Breast epithelium (tissue), 4 donors: ENCODE measurements at regions not wholly inside any gene's neighbourhood (a gene's known extent, or its start where the extent isn't known, plus 50 kb on each side); places are given as distances from the start of the nearest gene placed in this dataset.

Experiments
- DNase-seq, 2 donors: peaks; one replicate each; pipeline ENCODE4 v3.0.0-alpha.2; 2019; ENCODE audit warnings: low spot score in 2 of 2
- H3K27ac ChIP-seq, 2 donors: fragments of 200-600 bp; sonication (generic) in 1 of 2; one replicate each; pipeline ENCODE4 v1.5.1; 2016 to 2019; ENCODE audit warnings: mild to moderate bottlenecking in 1 of 2
- H3K27me3 ChIP-seq, 2 donors: fragments of 200-600 bp; sonication (generic) in 1 of 2; one replicate each; pipeline versions ENCODE4 v1.5.1 to v1.6.0; 2017 to 2019; ENCODE audit warnings: control low read depth in 1 of 2, mild to moderate bottlenecking in 1 of 2
- H3K36me3 ChIP-seq: fragments of 200-600 bp; one replicate; pipeline ENCODE4 v1.5.1; 2019
- H3K4me1 ChIP-seq, 2 donors: fragments of 200-600 bp; sonication (generic); one replicate each; pipeline ENCODE4 v1.5.1; 2016 to 2019; ENCODE audit warnings: control low read depth in 1 of 2
- H3K4me3 ChIP-seq, 3 donors: fragments of 200-600 bp; sonication (generic); 1 replicate in 2 of 3; 2 replicates in 1 of 3; pipeline ENCODE4 v1.5.1; 2016 to 2019; ENCODE audit warnings: mild to moderate bottlenecking in 3 of 3, moderate library complexity in 2 of 3
- H3K9me3 ChIP-seq, 2 donors: fragments of 200-600 bp; sonication (generic) in 1 of 2; one replicate each; pipeline ENCODE4 v1.5.1; 2016 to 2019; ENCODE audit warnings: control low read depth in 1 of 2
- POLR2A ChIP-seq: fragments of 450-650 bp; IDR thresholded peaks from one replicate; pipeline ENCODE4 v1.6.1; 2016; ENCODE audit warnings: antibody characterized with exemption, mild to moderate bottlenecking, moderate library complexity
- POLR2AphosphoS5 ChIP-seq, 3 donors: sonication (generic); formaldehyde crosslinking; IDR thresholded peaks; one replicate each; pipeline ENCODE4 v1.6.1; 2017; ENCODE audit warnings: antibody characterized with exemption in 3 of 3
- intact Hi-C: fragments of 100-400 bp; cut with DNase I; formaldehyde crosslinking; loops from one replicate; pipeline ENCODE4 v1.15.1; 2023; ENCODE audit warnings: low total_unique reads
- TF ChIP-seq, protein P1 (sequence below), 3 donors: fragments of 450-650 bp; IDR thresholded peaks; one replicate each; pipeline ENCODE4 v1.5.1; 2016 to 2017; ENCODE audit warnings: antibody characterized with exemption in 3 of 3, mild to moderate bottlenecking in 3 of 3, moderate library complexity in 3 of 3

DNA sequence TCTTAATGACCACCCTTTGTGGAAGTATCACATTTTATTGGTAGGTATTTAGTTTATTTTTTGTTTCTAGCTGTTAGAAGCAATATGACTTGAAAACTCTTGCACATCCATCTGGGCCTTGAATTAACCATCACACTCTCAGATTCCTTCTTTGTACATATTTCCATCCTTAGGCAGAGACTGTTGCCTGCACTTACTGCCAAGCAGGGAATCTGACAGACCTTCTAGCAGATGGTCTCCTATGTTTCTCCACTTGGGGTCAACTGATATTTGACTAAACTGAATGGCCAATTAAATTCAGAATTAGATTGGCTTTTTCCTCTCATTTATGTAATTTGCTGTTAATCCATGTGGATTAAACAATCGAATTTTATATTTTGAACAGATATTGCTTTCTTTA lies 324.9 kb upstream of the TGFBR2 start:
- H3K4me1 ChIP-seq, result peaks cover 6 to 8% of the 10 kb centered on the region in 2 donors
- TF ChIP-seq POLR2A, result no peak
- TF ChIP-seq, protein P1, sequence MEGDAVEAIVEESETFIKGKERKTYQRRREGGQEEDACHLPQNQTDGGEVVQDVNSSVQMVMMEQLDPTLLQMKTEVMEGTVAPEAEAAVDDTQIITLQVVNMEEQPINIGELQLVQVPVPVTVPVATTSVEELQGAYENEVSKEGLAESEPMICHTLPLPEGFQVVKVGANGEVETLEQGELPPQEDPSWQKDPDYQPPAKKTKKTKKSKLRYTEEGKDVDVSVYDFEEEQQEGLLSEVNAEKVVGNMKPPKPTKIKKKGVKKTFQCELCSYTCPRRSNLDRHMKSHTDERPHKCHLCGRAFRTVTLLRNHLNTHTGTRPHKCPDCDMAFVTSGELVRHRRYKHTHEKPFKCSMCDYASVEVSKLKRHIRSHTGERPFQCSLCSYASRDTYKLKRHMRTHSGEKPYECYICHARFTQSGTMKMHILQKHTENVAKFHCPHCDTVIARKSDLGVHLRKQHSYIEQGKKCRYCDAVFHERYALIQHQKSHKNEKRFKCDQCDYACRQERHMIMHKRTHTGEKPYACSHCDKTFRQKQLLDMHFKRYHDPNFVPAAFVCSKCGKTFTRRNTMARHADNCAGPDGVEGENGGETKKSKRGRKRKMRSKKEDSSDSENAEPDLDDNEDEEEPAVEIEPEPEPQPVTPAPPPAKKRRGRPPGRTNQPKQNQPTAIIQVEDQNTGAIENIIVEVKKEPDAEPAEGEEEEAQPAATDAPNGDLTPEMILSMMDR (IDR thresholded peaks at IDR 0.05), result no peak
- TF ChIP-seq POLR2AphosphoS5 (IDR thresholded peaks at IDR 0.05), result no peak
- H3K27me3 ChIP-seq, result no peaks in the 10 kb centered on the region
- no peak for DNase-seq
- intact Hi-C loops, result no loop called here
- H3K9me3 ChIP-seq, result no peaks in the 10 kb centered on the region
- no peaks in the 10 kb centered on the region for H3K36me3 ChIP-seq
- H3K4me3 ChIP-seq, result no peak overlapping the region
- no peak overlapping the region for H3K27ac ChIP-seq

- intact Hi-C loops, result no loop called here
- Histone ChIP-seq H3K4me1 (peaks cover 7 to 12% of the 10 kb centered on the region in 2 donors), H3K27ac (no peak overlapping the region), H3K9me3 (no peaks in the 10 kb centered on the region), H3K27me3 (no peaks in the 10 kb centered on the region), H3K4me3 (no peak overlapping the region), H3K36me3 (no peaks in the 10 kb centered on the region)
- TF ChIP-seq, protein P1 (IDR thresholded peaks at IDR 0.05), result no peak
- TF ChIP-seq POLR2AphosphoS5 (IDR thresholded peaks at IDR 0.05) (no peak), POLR2A (no peak)
- no peak for DNase-seq
Measured at GRCh38 chr3:30282154-30282696, 324.2 kb upstream of the TGFBR2 start.

DNA sequence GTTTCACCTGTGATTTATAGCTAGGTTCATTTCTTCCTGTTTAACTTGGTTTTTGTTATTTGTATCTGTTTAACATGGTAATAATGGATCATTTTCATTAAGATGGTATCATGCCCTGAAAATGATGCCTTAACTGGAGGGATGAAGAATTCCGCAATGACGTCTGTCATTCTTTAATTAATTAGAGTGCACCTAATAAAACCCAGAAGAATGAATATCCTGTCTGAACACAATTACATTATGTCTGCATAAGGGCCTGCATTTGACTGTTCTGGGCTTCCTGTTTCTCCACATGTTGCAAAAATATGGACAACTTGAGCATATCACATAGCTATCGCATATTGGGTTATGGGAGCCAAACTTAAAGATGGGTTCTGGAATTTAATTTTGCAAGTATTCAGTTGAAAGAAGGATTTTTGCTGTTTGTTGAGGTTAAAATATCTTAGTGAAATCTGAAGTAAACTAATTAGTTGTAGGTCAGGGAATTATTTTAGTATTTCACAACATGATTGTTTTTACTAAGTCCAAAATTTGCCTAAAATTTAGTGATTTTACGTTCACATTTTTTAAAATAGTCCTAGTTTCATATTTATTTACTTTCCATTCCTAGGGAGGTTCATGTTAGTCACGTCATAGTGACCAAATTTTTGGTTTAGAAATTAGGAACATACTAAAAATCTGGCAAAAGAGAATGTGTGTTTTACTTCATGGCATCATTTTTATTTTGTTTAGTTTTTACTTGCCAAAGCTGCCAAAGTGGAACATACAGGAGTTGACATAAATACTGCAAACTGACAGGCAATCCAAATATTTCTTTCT lies 321.0 kb upstream of the TGFBR2 start:
- DNase-seq, result no peak
- H3K27ac ChIP-seq, result peak overlapping the region; percentile 62 to 78
- H3K27me3 ChIP-seq, result no peaks in the 10 kb centered on the region
- H3K4me1 ChIP-seq, result peaks cover 7 to 12% of the 10 kb centered on the region in 2 donors
- H3K9me3 ChIP-seq, result no peaks in the 10 kb centered on the region
- TF ChIP-seq, protein P1 (IDR thresholded peaks at IDR 0.05), result no peak
- TF ChIP-seq POLR2A (no peak), POLR2AphosphoS5 (IDR thresholded peaks at IDR 0.05) (no peak)
- intact Hi-C loops, result no loop called here
- no peak overlapping the region for H3K4me3 ChIP-seq
- no peaks in the 10 kb centered on the region for H3K36me3 ChIP-seq

GRCh38 chr3:30286007-30286669 lies 320.3 kb upstream of the TGFBR2 start:
- H3K36me3 ChIP-seq, result no peaks in the 10 kb centered on the region
- H3K4me3 ChIP-seq, result no peak overlapping the region
- no peaks in the 10 kb centered on the region for H3K27me3 ChIP-seq
- no peaks in the 10 kb centered on the region for H3K9me3 ChIP-seq
- intact Hi-C loops, result no loop called here
- peak in 1 of 2 donors; percentile 28 for DNase-seq
- peak overlapping the region; percentile 62 to 78 for H3K27ac ChIP-seq
- peaks cover 7 to 12% of the 10 kb centered on the region in 2 donors for H3K4me1 ChIP-seq
- TF ChIP-seq POLR2A, result no peak
- TF ChIP-seq, protein P1 (IDR thresholded peaks at IDR 0.05), result no peak
- TF ChIP-seq POLR2AphosphoS5 (IDR thresholded peaks at IDR 0.05), result peak in 2 of 3 donors; percentile 55 to 74

- peak overlapping the region; percentile 14 to 78 for H3K27ac ChIP-seq
- H3K4me3 ChIP-seq, result no peak overlapping the region
- no peaks in the 10 kb centered on the region for H3K9me3 ChIP-seq
- no peaks in the 10 kb centered on the region for H3K36me3 ChIP-seq
- peaks cover 7 to 12% of the 10 kb centered on the region in 2 donors for H3K4me1 ChIP-seq
- intact Hi-C loops, result no loop called here
- no peaks in the 10 kb centered on the region for H3K27me3 ChIP-seq
- DNase-seq, result no peak
- no peak for TF ChIP-seq POLR2A
- TF ChIP-seq POLR2AphosphoS5 (IDR thresholded peaks at IDR 0.05), result no peak
- TF ChIP-seq, protein P1 (IDR thresholded peaks at IDR 0.05), result no peak
Measured at GRCh38 chr3:30286811-30287210, 319.6 kb upstream of the TGFBR2 start.
